ENCODE measurements at regions not wholly inside any gene's neighbourhood (a gene's known extent, or its start where the extent isn't known, plus 50 kb on each side); places are given as distances from the start of the nearest gene placed in this dataset.

DNA sequence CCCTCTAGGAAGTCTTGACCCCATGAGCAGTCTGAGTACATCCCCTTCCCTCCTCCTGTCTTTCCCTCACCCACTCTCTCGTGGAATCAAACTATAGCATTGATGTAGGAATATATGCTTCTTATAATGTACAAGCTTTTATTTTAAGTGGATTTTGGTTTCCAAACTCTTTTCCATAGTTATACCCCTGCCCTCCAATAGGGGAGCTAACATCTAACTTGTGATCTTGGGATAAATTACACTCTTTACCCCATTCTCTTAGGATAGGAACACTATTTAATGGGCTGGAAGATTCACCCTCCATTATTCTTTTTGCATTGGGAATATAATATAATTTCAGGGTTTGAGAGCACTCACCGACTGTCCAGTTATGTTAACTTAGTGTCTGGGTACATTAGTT is 465.9 kb downstream of the GATA3 start (continued):
- no peak for TF ChIP-seq SMC3 (IDR thresholded peaks at IDR 0.05; ENCODE audit: borderline replicate concordance, low read length)
- no peak for TF ChIP-seq DPF2 (IDR thresholded peaks at IDR 0.05)
- TF ChIP-seq TCF3 (IDR thresholded peaks at IDR 0.05; ENCODE audit: borderline replicate concordance, insufficient read depth, low read depth, low read length) = no peak
- no peak for TF ChIP-seq SREBF1 (IDR thresholded peaks at IDR 0.05; ENCODE audit: low read length)
- TF ChIP-seq POLR2AphosphoS2 (IDR thresholded peaks at IDR 0.05; ENCODE audit: low read depth, low read length) = no peak
- no peak for TF ChIP-seq CHD2 (IDR thresholded peaks at IDR 0.05; ENCODE audit: borderline replicate concordance, low read depth, low read length)
- no peak for TF ChIP-seq ZNF207 (IDR thresholded peaks at IDR 0.05; ENCODE audit: borderline replicate concordance)
- TF ChIP-seq, protein P1, sequence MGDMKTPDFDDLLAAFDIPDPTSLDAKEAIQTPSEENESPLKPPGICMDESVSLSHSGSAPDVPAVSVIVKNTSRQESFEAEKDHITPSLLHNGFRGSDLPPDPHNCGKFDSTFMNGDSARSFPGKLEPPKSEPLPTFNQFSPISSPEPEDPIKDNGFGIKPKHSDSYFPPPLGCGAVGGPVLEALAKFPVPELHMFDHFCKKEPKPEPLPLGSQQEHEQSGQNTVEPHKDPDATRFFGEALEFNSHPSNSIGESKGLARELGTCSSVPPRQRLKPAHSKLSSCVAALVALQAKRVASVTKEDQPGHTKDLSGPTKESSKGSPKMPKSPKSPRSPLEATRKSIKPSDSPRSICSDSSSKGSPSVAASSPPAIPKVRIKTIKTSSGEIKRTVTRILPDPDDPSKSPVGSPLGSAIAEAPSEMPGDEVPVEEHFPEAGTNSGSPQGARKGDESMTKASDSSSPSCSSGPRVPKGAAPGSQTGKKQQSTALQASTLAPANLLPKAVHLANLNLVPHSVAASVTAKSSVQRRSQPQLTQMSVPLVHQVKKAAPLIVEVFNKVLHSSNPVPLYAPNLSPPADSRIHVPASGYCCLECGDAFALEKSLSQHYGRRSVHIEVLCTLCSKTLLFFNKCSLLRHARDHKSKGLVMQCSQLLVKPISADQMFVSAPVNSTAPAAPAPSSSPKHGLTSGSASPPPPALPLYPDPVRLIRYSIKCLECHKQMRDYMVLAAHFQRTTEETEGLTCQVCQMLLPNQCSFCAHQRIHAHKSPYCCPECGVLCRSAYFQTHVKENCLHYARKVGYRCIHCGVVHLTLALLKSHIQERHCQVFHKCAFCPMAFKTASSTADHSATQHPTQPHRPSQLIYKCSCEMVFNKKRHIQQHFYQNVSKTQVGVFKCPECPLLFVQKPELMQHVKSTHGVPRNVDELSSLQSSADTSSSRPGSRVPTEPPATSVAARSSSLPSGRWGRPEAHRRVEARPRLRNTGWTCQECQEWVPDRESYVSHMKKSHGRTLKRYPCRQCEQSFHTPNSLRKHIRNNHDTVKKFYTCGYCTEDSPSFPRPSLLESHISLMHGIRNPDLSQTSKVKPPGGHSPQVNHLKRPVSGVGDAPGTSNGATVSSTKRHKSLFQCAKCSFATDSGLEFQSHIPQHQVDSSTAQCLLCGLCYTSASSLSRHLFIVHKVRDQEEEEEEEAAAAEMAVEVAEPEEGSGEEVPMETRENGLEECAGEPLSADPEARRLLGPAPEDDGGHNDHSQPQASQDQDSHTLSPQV (IDR thresholded peaks at IDR 0.05) = no peak
- TF ChIP-seq CREM (IDR thresholded peaks at IDR 0.05; ENCODE audit: low read depth) = no peak
- no peak for TF ChIP-seq MTA2 (IDR thresholded peaks at IDR 0.05; ENCODE audit: low read depth)

DNA sequence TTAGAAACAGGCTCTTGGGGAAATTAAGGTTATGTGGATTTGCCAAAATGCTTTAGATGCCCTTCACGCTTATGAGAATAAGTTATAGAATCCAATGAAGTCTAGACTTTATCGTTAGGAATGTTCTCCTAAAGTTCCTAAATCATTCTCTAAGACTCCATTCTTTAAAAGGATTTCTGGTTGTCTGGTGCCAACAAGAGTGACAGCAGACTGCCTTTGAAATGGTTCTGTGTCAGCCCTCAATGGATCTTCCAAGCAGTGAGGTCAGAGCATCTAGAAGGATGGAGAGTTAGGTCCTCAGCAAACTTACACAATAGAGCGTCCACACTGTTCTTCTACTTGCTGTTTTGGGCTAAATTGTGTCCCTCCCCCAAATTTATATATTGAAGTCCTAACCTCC is 473.3 kb downstream of the GATA3 start:
- intact Hi-C loops (cut with micrococcal nuclease; ENCODE audit: unreplicated experiment) = no loop called here
- Histone ChIP-seq H3K4me3 (no peak overlapping the region), H4K20me1 (ENCODE audit: control insufficient read depth, insufficient read depth) (no peaks in the 10 kb centered on the region), H3K36me3 (ENCODE audit: control insufficient read depth in 2 of 2, insufficient read depth in 2 of 2, low read length in 1 of 2) (no peaks in the 10 kb centered on the region), H3K4me1 (ENCODE audit: control insufficient read depth, insufficient read depth, low read length) (no peaks in the 10 kb centered on the region), H3K4me2 (ENCODE audit: control insufficient read depth, insufficient read depth) (no peak overlapping the region), H3K9ac (ENCODE audit: control insufficient read depth, insufficient read depth, low read length) (no peak overlapping the region), H3K27ac (ENCODE audit: control insufficient read depth, insufficient read depth) (no peak overlapping the region), H3K27me3 (replicated peaks in 1 of 2; ENCODE audit: control insufficient read depth in 2 of 2, insufficient read depth in 2 of 2, low read length in 1 of 2) (no peaks in the 10 kb centered on the region; a peak in 1 of 4 replicates), H3K79me2 (ENCODE audit: control insufficient read depth, insufficient read depth, low read length) (no peaks in the 10 kb centered on the region), H3K9me3 (replicated peaks; ENCODE audit: control insufficient read depth, insufficient read depth, low read length) (no peaks in the 10 kb centered on the region), H2AFZ (ENCODE audit: control insufficient read depth, low read depth, low read length) (no peak overlapping the region)
- POLR2A ChIA-PET = no interaction called here
- SMC1A ChIA-PET (ENCODE audit: uncharacterized antibody, unreplicated experiment) = no interaction called here
- ATAC-seq (no peak), DNase-seq (ENCODE audit: low read depth, low spot score) (no peak), FAIRE-seq (no peak)
- RAD21 ChIA-PET (ENCODE audit: unreplicated experiment) = no interaction called here
- WGBS (ENCODE audit: insufficient coverage, insufficient replicate concordance, low lambda C conversion rate, missing lambda C conversion rate) = 25% methylated on average over 3 of the region's 3 CpGs
- in situ Hi-C loops (cut with MboI) = no loop called here
- no TSS peak for BruUV-seq (replicated peaks)
- CTCF ChIA-PET = interaction anchor here (1.1 to 1.2 kb wide), 2 partner anchors 14 to 16 kb away, joined by 3 to 4 read pairs; no protein-coding TSS in a partner anchor
- no peak for TF ChIP-seq ZBED1 (IDR thresholded peaks at IDR 0.05; ENCODE audit: borderline replicate concordance)
- no peak for TF ChIP-seq RBBP5 (conservative IDR thresholded peaks at IDR 0.05)
- no peak for TF ChIP-seq ZNF24 (IDR thresholded peaks at IDR 0.05)
- TF ChIP-seq MEF2B (IDR thresholded peaks at IDR 0.05; ENCODE audit: partially characterized antibody, poor library complexity, severe bottlenecking) = no peak
- TF ChIP-seq, protein P2, sequence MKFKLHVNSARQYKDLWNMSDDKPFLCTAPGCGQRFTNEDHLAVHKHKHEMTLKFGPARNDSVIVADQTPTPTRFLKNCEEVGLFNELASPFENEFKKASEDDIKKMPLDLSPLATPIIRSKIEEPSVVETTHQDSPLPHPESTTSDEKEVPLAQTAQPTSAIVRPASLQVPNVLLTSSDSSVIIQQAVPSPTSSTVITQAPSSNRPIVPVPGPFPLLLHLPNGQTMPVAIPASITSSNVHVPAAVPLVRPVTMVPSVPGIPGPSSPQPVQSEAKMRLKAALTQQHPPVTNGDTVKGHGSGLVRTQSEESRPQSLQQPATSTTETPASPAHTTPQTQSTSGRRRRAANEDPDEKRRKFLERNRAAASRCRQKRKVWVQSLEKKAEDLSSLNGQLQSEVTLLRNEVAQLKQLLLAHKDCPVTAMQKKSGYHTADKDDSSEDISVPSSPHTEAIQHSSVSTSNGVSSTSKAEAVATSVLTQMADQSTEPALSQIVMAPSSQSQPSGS (IDR thresholded peaks at IDR 0.05; ENCODE audit: low read length) = no peak
- TF ChIP-seq RUNX3 (IDR thresholded peaks at IDR 0.05; ENCODE audit: low read length) = no peak
- TF ChIP-seq, protein P3, sequence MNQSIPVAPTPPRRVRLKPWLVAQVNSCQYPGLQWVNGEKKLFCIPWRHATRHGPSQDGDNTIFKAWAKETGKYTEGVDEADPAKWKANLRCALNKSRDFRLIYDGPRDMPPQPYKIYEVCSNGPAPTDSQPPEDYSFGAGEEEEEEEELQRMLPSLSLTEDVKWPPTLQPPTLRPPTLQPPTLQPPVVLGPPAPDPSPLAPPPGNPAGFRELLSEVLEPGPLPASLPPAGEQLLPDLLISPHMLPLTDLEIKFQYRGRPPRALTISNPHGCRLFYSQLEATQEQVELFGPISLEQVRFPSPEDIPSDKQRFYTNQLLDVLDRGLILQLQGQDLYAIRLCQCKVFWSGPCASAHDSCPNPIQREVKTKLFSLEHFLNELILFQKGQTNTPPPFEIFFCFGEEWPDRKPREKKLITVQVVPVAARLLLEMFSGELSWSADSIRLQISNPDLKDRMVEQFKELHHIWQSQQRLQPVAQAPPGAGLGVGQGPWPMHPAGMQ (IDR thresholded peaks at IDR 0.05; ENCODE audit: borderline replicate concordance) = no peak
